ENCODE measurements at regions not wholly inside any gene's neighbourhood (a gene's known extent, or its start where the extent isn't known, plus 50 kb on each side); places are given as distances from the start of the nearest gene placed in this dataset.

DNA sequence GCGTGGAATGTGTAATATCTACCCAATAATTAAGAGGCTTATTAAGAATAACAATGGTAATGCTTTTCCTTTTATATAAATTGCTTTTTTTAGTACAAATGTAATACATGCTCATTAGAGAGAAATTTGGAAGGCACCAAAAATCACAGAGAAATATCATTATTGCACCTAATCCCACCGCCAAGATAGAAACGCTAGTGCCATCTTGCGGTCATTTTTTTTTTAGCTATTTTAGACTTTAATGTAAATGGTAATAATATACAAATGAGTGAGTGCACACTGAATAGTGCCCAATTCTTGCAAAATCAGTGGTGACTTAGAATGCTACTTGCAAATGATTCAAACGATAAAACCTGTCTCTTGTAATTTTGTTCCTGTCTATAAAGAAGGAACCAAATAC is 576.8 kb upstream of the TMEM132C start:
- TF ChIP-seq GATA3 (IDR thresholded peaks at IDR 0.05; ENCODE audit: low read depth, low read length) (no peak), GATA2 (IDR thresholded peaks at IDR 0.05; ENCODE audit: low read depth, low read length) (no peak)

All from SH-SY5Y (cell line).